GM18511 (cell line): ENCODE measurements at regions not wholly inside any gene's neighbourhood (a gene's known extent, or its start where the extent isn't known, plus 50 kb on each side); places are given as distances from the start of the nearest gene placed in this dataset.

Experiments used
- ATAC-seq: cut with Tn5 transposase; IDR thresholded peaks from one replicate; pipeline ENCODE4 v1.9.1; 2021; ENCODE audit warnings: mild to moderate bottlenecking, moderate library complexity; ENCODE audit not compliant: unreplicated experiment

DNA sequence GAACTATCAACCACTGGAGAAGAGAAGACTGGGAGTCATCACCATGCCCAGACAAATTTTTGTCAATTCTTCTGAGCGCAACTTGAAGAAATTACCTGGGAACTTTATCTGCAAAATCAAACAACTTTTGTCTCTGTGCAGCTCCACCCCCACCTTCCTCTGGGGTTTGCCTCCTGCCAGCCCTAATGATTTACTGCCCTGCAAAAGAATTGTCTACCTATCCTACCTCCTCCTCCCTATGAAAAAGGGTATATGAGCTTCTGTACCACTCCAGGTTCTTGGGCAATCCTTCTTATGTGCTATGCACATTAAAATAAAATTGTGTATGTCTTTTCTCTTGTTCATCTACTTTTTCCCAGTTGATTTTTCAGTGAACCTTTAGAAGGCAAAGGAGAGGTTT lies 191.9 kb downstream of the URB2 start:
- no peak for ATAC-seq

DNA sequence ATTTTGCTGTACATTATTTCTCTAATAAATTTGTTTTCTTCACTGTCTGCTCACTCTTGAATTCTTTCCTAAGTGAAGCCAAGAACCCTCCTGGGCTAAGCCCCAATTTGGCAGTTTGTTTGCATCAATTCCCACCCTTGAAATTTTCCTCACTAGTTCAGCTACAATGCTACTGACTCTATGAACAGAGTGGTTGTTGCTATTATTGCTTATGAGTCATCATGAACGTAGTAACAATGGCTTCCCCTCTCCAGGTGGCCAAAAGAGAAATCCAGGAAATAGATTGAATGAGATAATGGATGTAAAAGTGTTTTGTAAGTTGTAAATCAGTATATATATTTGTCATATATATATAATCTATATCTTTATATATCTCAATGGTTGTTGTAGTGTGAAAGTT lies 193.0 kb downstream of the URB2 start:
- no peak for ATAC-seq

DNA sequence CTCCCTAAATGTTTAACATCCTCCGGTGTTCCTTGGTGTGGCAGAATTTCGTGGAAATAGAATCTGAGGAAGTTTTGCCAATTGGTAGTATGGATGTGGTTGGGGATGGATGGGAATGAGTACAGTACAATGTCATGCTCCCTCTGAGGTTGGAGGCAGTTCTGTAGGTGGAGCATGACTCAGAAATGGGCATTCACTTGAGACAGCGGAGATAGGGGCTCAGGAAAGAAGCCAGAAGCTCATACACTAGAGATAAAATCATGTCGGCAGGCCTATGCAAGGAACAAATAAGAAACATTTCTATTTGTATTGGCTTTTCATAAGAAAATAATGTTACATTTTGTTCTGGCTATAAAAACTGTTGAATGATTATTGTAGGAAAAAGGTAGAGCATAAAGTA lies 196.0 kb downstream of the URB2 start:
- no peak for ATAC-seq

DNA sequence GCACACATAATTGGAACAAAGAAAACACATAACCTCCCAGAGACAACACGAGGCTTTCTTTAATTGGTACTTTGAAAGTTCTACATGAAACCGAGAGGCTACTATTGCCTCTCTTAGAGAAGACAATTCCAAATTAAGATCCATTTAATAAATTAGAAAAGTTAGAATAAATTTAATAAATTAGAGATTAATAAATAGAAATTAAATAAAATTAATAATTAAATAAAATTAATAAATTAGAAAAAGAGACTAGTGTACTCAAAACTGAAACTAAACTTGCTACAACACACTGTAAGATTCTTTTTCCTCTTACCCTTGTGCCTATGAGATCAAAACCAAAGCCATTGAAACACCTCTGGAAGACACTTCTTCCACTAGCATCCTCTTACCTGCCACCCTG lies 199.0 kb downstream of the URB2 start:
- ATAC-seq = no peak

- ATAC-seq = no peak
Measured at GRCh38 chr1:229828461-229828860, 202.4 kb downstream of the URB2 start.

DNA sequence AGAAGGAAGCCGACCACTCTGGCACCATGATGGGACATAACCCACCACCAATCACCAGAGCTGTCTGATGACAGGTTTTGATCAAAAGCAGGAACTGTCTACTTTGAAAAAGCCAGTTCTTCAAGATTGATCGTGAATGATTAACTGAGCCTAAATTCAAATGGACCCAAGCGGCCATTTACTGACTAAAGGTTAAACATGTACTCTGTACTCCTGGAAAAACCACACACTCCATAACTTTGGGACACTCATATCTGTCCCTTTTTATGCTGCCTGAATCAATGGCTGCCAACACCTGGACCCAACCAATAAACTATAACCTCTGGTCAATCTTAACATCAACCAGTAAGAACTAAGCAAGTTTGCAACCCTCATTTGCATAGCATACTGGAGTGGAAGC lies 206.6 kb downstream of the URB2 start:
- no peak for ATAC-seq

DNA sequence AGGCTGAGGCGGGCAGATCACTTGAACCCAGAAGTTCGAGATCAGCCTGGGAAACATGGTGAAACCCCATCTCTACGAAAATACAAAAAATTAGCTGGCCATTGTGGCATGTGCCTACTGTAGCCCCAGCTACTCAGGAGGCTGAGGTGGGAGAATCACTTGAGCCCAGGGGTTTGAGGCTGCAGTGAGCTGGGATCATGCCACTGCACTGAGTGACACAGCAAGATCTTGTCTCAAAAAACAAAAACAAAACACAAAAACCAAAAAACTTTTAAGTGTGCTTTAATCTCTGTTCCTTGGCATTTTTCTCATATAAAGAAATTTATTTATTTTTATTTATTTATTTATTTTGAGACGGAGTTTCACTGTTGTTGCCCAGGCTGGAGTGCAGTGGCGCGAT lies 208.2 kb downstream of the URB2 start:
- ATAC-seq = no peak

GRCh38 chr1:229835226-229835625 lies 209.2 kb downstream of the URB2 start:
- ATAC-seq = no peak

DNA sequence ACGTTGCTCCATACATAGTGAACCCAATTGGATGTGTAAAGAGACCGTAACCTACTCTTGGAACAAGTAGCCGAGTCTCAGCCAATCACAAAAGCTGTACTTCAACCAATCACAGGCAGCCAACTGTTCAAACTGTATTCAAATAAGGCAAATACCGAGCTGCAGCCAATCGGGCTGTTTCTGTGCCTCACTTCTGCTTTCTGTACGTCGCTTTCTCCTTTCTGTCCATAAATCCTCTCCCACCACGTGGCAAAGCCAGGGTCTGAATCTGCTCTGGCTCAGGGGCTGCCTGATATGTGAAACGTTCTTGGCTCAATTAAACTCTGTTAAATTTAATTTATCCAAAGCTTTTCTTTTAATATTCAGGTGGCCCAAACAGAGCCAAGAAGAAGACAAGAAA lies 210.3 kb downstream of the URB2 start:
- ATAC-seq = no peak

DNA sequence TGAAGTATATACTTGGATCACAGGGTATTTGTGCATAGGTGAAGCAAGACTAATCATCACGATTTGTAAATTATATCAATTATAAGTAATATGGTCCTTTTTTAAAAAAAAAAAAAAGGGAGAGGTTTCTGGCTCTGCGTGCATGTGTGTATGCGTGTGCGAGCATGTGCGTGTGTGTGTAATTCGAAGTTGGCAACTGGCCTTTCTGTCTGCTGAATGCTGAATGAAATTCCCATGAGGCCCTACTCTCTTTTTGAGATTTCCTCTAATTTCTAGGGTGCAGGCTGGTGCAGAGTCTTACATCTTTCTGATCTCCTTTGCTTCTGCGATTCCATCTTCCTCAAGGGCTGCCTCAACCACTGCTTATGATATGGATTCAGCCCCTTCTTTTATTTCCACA lies 212.2 kb downstream of the URB2 start:
- no peak for ATAC-seq

GRCh38 chr1:229839800-229840199 lies 213.8 kb downstream of the URB2 start:
- no peak for ATAC-seq

DNA sequence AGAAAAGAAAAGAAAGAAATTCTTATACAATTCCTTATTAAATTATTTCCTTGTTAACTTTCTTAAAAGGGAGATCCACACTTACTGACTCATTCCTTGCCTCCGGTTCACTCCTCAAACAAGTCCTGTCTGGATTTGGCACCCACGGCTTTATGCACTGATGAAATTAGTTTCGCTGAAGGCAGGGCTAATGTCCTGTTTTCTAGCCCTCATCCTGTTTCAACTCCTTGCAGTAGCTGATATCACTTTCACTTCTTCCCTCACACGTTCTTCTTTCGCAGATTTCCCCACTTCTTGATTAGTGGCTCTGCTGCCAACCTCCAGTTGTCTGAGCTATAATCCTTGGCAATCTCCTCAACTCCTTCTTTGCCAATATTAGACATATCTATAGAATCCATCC lies 215.2 kb downstream of the URB2 start:
- no peak for ATAC-seq

DNA sequence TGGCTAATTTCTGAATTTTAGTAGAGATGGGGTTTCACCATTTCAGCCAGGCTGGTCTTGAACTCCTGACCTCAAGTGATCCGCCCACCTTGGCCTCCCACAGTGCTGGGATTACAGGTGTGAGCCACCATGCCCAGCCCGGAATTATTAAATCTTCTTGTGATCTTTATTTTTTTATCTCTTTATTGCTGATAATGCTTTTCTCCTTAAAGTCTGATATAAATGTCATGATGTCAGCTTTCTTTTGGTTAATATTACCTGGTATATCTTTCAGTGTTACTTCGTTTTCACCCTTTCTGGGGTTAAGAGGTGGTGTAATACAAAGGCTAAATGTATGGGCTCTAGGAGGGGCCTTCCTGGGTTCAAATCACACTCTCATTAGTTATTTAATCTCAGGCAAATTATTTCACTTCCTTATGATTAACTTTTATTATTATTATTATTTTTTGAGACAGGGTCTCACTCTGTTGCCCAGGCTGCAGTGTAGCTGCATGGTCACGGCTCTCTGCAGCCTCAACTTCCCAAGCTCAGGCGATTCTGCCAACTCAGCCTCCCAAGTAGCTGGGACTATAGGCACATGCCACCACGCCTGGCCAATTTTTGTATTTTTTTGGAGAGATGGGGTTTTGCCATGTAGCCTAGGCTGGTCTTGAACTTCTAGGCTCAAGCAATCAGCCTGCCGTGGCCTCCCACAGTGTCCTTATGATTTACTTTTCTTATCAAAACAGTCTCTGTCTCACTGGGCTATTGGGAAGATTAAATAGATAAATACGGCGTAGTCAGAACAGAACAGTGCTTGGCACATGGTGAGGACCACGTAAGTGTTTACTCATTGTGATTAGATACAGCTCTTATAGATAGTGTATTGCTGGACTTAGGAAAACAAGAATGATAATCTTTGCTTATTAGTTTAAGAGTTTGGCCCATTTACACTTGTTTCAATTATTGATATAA lies 216.5 kb downstream of the URB2 start:
- ATAC-seq = no peak

DNA sequence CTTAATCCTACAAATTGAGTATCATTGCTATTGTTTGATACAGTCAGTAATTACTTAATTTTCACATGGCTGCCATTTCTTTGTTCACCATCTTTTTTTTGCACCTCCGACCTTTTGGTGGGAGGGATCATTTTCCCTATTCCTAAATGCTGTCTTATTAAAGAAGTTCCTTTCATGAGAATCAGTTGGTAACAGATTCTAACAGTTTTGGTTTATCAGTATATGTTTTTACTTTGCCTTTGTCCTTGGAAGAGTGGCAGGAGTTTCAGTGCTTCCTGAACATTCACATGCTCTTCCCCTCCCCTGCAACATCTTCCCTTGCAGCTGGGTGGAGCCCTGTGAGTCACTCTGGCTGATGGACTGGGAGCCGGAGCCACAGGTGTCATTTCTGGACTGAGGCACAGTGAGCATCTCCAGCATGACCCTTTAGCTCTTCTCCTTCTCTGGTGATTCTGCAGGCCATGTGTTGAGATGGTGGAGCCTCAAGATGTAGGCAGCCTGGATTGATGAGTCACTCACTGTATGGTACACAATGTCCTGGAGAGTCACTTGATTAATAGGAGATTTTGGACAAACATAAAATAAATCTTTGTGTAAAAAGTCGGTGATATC lies 217.7 kb downstream of the URB2 start:
- ATAC-seq = no peak

DNA sequence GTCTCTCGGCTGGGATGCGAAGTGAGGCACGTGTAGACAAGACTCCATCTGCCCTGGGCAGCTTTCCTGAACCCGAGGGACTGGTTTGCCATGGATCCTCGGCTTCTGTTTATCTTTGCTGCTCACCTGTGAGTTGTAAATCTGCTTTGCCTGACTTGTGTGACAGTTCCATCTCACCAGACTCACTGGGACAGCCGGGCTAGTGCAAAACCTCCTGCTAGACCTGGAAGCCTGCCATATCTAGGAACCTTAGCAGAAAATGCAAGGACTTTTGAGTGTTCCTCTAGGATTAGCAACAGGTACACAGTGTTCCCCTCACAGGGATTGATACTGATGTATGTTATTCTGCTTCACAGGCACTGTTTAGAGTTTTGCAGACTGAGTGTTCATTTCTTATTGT lies 218.6 kb downstream of the URB2 start:
- ATAC-seq = no peak

GRCh38 chr1:229845410-229846138 lies 219.5 kb downstream of the URB2 start:
- ATAC-seq = no peak

DNA sequence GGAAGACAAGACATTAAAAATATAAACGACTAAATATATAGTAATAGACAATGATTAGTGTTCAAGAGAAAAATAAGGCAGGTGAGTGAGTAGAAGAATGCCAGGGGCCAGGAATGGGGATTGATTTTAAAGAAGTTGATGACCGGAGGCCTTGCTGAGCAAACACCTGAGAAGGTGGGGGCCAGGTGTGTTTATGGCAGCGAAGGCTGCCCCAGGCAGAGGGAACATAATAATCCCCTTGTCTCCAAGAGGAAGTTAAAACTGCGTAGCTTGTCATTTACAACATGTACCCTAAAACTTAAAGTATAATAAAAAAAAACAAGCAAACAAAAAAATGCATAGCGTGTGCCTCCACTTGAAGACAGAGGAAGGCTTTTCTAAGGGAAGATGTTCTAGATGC lies 220.3 kb downstream of the URB2 start:
- ATAC-seq = no peak

- no peak for ATAC-seq
Measured at GRCh38 chr1:229848752-229849677, 218.0 kb upstream of the GALNT2 start.

DNA sequence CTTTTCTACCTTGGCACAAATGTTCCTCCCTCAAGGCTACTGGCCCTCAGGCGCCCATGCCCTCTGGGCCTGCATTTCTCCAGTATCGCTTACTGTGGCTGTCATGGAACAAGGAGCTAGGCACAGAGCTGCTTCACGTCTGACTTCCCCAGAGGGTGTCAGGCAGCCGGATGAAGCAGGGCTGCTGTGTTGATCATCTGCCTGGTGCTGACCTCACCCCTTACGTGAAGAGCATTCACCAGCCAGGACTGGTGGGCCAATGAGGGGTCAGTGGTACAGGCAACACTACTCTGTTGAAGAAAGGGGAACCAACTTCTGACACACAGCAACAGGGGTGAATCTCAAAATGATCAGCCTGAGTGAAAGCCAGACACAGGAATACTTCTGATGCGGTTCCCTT lies 215.5 kb upstream of the GALNT2 start:
- no peak for ATAC-seq

DNA sequence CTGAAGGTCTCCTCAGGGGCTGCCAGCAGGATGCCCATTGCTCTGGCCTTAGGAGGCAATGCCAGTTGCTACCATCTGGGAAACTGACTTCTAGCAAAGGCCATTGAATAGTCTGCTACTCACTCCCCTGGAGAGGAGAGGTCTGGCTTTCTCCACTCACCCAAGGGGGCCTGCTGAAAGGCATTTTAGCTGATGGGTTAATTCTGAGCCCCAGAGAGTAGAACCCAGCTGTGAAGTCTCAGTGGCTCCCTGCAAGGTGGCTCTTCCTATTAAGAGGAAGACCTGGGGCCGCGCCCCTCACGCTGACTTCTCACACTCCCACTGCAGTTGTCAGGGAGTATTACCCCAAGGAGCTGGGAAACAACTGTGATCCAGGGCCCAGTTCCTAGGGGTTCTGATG lies 213.3 kb upstream of the GALNT2 start:
- ATAC-seq = no peak

DNA sequence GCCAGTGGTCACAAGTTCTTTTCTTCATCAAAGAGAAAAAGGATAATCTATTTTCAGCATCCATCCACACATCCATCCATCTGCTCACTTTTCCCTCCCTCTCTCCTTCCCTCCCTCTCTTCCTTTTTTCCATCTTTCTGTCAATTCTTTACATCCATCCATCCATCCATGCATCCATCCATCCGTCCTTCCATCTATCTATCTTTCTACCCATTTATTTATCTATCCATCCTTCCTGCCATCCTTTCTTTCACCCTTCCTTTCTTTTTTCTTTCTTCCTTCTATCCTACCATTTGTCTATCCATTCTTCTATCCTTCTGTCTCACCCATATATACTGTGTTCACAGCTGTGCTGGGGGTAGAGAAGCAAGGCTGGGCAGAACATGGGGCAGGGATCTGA lies 212.4 kb upstream of the GALNT2 start:
- no peak for ATAC-seq
